Tibial nerve (tissue), 4 donors: ENCODE measurements at regions not wholly inside any gene's neighbourhood (a gene's known extent, or its start where the extent isn't known, plus 50 kb on each side); places are given as distances from the start of the nearest gene placed in this dataset.
A peak's percentile ranks its signal among the peaks of the same experiment; 100 is the strongest.

Experiments used
- DNase-seq, 2 donors: peaks; one replicate each; pipeline ENCODE4 v3.0.0-alpha.2; 2019; ENCODE audit warnings: low spot score in 2 of 2
- H3K27ac ChIP-seq, 4 donors: fragments of 200-600 bp; sonication (generic) in 3 of 4; one replicate each; pipeline ENCODE4 v1.5.1; 2017 to 2019; ENCODE audit warnings: mild to moderate bottlenecking in 1 of 4
- H3K27me3 ChIP-seq, 2 donors: fragments of 200-600 bp; sonication (generic) in 1 of 2; one replicate each; pipeline versions ENCODE4 v1.5.1 to v1.6.0; 2017 to 2019
- H3K36me3 ChIP-seq, 3 donors: fragments of 200-600 bp; sonication (generic); one replicate each; pipeline ENCODE4 v1.5.1; 2018 to 2019
- H3K4me1 ChIP-seq, 4 donors: fragments of 200-600 bp; sonication (generic) in 3 of 4; one replicate each; pipeline ENCODE4 v1.5.1; 2017 to 2019
- H3K4me3 ChIP-seq, 4 donors: fragments of 200-600 bp; sonication (generic) in 3 of 4; one replicate each; pipeline ENCODE4 v1.5.1; 2017 to 2019; ENCODE audit warnings: mild to moderate bottlenecking in 1 of 4, moderate library complexity in 1 of 4
- H3K9me3 ChIP-seq, 4 donors: fragments of 200-600 bp; sonication (generic) in 3 of 4; one replicate each; pipeline ENCODE4 v1.5.1; 2017 to 2019
- CTCF ChIP-seq, 5 experiments: fragments of 200-600 bp in 3 of 5; fragments of 450-650 bp in 2 of 5; sonication (generic) in 3 of 5; IDR thresholded peaks; one replicate each; pipeline ENCODE4 v1.5.1; 2016 to 2019; ENCODE audit warnings: antibody characterized with exemption in 5 of 5, mild to moderate bottlenecking in 3 of 5, moderate library complexity in 2 of 5
- EP300 ChIP-seq, 2 donors: sonication (generic); formaldehyde crosslinking; IDR thresholded peaks; one replicate each; pipeline ENCODE4 v1.6.1; 2017; ENCODE audit warnings: antibody characterized with exemption in 2 of 2, mild to moderate bottlenecking in 1 of 2
- POLR2A ChIP-seq, 2 donors: fragments of 450-650 bp; IDR thresholded peaks; one replicate each; pipeline ENCODE4 v1.6.1; 2017; ENCODE audit warnings: antibody characterized with exemption in 2 of 2, mild to moderate bottlenecking in 2 of 2, moderate library complexity in 2 of 2
- WGBS, 2 donors: methylation state at CpG; one replicate each; pipeline ENCODE4 v1.1.5; 2018; 5-methylcytosine and 5-hydroxymethylcytosine counted together

GRCh38 chr12:94725375-94726168 is 75.2 kb upstream of the TMCC3 start:
- Histone ChIP-seq H3K36me3 (no peaks in the 10 kb centered on the region), H3K9me3 (no peaks in the 10 kb centered on the region), H3K4me1 (no peaks in the 10 kb centered on the region), H3K27me3 (no peaks in the 10 kb centered on the region), H3K4me3 (no peak overlapping the region), H3K27ac (no peak overlapping the region)
- 63 to 66% methylated on average over 8 of the region's 8 CpGs for WGBS, 2 donors
- TF ChIP-seq CTCF (IDR thresholded peaks at IDR 0.05) (peak in 4 of 5 experiments; percentile 19 to 39 (median 24)), POLR2A (IDR thresholded peaks at IDR 0.05) (no peak), EP300 (IDR thresholded peaks at IDR 0.05) (no peak)
- DNase-seq: peak in 1 of 2 donors; percentile 31

GRCh38 chr12:94722664-94723063 is 72.3 kb upstream of the TMCC3 start:
- DNase-seq: no peak
- WGBS, 2 donors: 63 to 68% methylated on average over 3 of the region's 3 CpGs
- no peak overlapping the region for H3K4me3 ChIP-seq
- H3K9me3 ChIP-seq: no peaks in the 10 kb centered on the region
- TF ChIP-seq EP300 (IDR thresholded peaks at IDR 0.05) (no peak), CTCF (IDR thresholded peaks at IDR 0.05) (no peak), POLR2A (IDR thresholded peaks at IDR 0.05) (no peak)
- no peaks in the 10 kb centered on the region for H3K4me1 ChIP-seq
- H3K27ac ChIP-seq: no peak overlapping the region
- no peaks in the 10 kb centered on the region for H3K27me3 ChIP-seq
- H3K36me3 ChIP-seq: no peaks in the 10 kb centered on the region

GRCh38 chr12:94721173-94721572 is 70.8 kb upstream of the TMCC3 start:
- H3K4me3 ChIP-seq: no peak overlapping the region
- no peaks in the 10 kb centered on the region for H3K36me3 ChIP-seq
- H3K9me3 ChIP-seq: no peaks in the 10 kb centered on the region
- H3K4me1 ChIP-seq: no peaks in the 10 kb centered on the region
- H3K27ac ChIP-seq: no peak overlapping the region
- no peak for DNase-seq
- WGBS, 2 donors: 91% methylated on average over 1 of the region's 1 CpG
- H3K27me3 ChIP-seq: no peaks in the 10 kb centered on the region
- no peak for TF ChIP-seq EP300 (IDR thresholded peaks at IDR 0.05)
- no peak for TF ChIP-seq POLR2A (IDR thresholded peaks at IDR 0.05)
- no peak for TF ChIP-seq CTCF (IDR thresholded peaks at IDR 0.05)

GRCh38 chr12:94718114-94718513 is 67.8 kb upstream of the TMCC3 start:
- no peaks in the 10 kb centered on the region for H3K9me3 ChIP-seq
- H3K27ac ChIP-seq: no peak overlapping the region
- no peaks in the 10 kb centered on the region for H3K4me1 ChIP-seq
- H3K4me3 ChIP-seq: no peak overlapping the region
- no peaks in the 10 kb centered on the region for H3K27me3 ChIP-seq
- no peak for DNase-seq
- 79 to 81% methylated on average over 1 of the region's 1 CpG for WGBS, 2 donors
- no peak for TF ChIP-seq EP300 (IDR thresholded peaks at IDR 0.05)
- TF ChIP-seq POLR2A (IDR thresholded peaks at IDR 0.05): no peak
- no peak for TF ChIP-seq CTCF (IDR thresholded peaks at IDR 0.05)
- no peaks in the 10 kb centered on the region for H3K36me3 ChIP-seq

GRCh38 chr12:94717656-94718055 is 67.3 kb upstream of the TMCC3 start:
- TF ChIP-seq CTCF (IDR thresholded peaks at IDR 0.05): no peak
- TF ChIP-seq POLR2A (IDR thresholded peaks at IDR 0.05): no peak
- TF ChIP-seq EP300 (IDR thresholded peaks at IDR 0.05): no peak
- 65 to 74% methylated on average over 1 of the region's 1 CpG for WGBS, 2 donors

More at GRCh38 chr12:94717656-94718055, 67.3 kb upstream of the TMCC3 start:
- DNase-seq: no peak
- Histone ChIP-seq H3K9me3 (no peaks in the 10 kb centered on the region), H3K27me3 (no peaks in the 10 kb centered on the region), H3K27ac (no peak overlapping the region), H3K36me3 (no peaks in the 10 kb centered on the region), H3K4me1 (no peaks in the 10 kb centered on the region), H3K4me3 (no peak overlapping the region)
